HG02840 (cell line): ENCODE measurements at regions not wholly inside any gene's neighbourhood (a gene's known extent, or its start where the extent isn't known, plus 50 kb on each side); places are given as distances from the start of the nearest gene placed in this dataset.

ENCODE experiments used
- ATAC-seq: cut with Tn5 transposase; IDR thresholded peaks from one replicate; pipeline ENCODE4 v1.9.1; 2021; ENCODE audit warnings: mild to moderate bottlenecking, moderate library complexity, moderate number of reproducible peaks; ENCODE audit not compliant: unreplicated experiment, low FRiP score

DNA sequence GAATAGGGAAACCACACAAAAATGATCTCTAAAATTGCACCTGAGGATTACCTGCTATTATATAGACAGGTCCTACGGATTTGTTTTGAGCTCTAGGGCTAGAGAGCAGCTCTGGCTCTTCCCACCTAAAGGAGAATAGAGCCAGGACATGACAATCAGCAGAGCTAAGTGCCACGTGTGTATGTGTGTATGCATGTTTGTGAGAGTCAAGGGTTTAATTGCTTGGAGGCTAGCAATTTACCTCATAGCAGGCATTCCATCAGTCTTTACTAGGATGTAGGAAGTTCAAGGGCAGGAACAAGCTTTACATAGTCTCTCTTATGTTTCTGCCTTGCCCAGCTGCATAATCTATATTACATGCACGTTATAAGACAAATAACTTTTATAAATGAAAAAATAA, 498.2 kb downstream of the NSUN3 start:
- ATAC-seq = no peak

DNA sequence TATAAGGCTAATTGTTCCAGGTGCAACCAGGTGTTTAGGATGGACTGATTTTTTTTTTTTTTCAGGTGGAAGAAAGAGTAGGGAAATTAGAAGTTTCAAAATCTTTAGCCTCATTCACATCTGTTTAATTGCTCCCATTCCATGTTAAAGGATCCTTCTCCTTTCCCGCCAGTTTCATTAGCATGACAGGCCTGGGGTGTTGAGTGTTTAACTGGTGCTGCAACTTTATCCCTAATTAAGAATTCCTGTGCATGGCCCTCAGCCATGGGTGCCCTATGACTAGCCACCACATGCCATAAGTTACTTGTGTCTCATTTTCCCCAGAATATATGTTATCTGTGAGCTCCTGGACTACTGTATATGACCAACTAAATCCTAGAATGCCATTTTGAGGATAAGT, 501.4 kb downstream of the NSUN3 start:
- ATAC-seq = no peak

DNA sequence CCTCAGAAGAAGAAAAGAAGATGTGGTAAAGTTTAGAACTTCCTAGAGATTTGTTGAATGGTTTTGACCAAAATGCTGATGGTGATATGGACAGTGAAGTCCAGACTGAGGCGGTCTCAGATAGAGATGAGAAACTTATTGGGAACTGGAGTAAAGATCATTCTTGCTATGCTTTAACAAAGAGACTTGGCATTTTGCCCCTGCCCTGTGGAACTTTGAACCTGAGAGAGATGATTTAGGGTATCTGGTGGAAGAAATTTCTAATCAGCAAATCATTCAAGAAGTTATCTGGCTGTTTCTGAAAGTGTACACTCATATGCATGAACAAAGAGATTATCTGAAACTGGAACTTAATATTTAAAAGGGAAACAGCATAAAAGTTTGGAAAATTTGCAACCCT, 505.2 kb downstream of the NSUN3 start:
- no peak for ATAC-seq

DNA sequence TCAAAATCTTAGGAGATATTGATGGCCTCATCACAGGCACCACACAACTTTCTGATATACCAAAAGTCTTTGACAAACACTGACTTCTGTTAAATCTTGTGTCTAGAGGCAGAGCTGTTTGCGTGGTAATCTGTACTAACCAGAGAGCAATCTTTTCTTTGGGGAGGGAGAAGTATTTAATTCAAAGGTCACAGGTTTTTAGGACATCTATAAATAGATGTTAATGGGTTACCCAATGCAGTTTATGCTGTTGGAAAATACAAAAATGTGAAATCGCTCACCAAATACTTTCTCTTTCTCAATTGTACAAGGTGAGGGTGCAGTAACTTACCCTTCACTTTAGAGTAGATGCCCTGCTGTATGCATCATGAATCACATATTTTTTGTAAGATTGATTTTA, 510.5 kb downstream of the NSUN3 start:
- no peak for ATAC-seq

DNA sequence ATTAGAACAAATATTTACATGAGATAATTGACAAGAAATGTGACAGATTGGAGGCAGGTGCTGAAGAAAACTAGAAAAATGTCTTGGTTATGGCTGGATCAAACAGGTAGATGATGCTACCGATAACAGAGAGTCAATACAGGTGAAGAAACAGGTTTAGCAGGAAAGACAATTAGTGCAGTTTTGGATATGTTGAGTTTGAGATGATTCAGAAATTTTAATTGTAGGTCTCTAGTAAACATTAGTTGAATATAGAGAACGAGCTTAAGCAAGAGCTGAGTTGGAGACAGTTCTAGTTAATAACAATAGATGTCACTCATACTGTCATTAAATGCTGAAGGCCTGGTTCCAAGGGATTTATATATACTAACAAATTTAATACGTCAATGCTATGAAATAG, 524.4 kb downstream of the NSUN3 start:
- ATAC-seq = no peak

DNA sequence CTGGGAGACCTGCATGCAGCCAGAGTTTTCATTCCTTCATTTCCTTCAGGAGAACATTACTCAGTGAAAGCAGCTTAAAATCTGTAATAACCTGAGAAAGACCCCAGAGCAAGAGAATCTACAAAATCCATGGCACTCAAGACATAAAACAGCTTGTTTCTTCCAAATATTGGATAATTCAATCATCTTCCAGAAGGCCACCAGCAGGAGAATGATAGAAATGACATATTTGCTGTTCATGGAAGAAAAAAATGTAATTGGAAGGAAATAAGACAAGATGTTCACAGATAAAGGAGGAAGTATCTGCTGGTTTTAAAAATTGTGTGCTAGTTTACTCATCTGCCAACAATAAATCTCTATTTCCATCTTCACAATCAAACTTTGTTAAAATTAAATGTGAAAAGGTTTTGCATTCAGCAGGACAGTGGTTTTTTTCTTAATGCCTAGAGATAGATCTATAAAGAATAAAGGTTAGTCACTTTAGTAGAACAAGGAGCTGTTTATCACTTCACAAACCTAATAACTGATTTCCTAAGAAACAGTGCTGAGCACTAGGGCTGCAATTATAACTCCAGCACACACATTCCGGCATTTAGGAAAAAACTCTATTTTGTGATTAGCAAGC, 530.8 kb downstream of the NSUN3 start:
- ATAC-seq = no peak

DNA sequence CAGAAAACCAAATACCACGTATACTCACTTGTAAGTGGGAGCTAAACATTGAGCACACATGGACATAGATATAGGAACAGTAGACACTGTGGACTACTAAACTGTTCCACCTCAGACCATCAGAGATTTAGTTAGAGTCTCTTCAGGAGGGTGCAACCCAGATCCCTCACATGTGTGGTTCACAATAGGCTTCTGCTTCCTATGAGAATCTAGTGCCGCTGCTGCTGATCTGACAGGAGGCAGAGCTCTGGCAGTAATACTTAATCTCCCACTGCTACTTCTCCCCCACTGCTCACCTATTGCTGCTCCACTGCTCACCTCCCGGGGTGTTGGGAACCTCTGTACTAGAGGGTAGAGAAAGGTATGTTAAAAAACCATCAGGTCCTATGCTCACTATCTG, 533.3 kb downstream of the NSUN3 start:
- no peak for ATAC-seq

DNA sequence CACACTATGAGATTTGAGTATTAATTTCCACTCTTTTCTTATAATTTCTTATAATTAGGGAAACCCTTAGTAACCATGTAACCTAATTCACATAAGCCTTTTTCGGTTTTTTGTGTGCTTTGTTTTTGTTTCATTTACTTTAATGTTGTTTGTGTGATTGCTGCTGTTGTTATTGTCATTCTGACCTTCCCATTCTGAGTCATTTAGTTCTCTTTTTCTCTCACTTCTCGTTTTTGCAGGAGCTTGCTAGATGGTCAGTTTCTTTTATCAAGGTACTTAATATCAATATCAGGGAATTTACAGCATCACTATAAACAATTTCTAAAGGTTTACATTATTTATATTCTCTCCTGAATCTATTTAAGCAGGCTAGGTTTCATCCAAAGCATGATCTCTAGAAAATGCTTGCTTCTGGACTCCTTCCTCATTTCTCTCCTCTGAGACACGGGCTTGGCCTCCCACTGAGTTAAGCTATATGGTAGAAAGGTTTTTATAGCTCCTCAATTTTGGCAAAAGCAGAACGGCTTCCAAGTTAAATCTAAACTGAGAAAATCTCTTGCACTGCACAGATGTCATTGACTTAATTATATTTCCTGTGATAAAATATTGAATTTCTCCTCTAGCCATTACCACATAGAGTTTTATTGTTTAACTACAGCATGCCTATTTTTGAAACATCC, 534.2 kb downstream of the NSUN3 start:
- ATAC-seq = no peak

DNA sequence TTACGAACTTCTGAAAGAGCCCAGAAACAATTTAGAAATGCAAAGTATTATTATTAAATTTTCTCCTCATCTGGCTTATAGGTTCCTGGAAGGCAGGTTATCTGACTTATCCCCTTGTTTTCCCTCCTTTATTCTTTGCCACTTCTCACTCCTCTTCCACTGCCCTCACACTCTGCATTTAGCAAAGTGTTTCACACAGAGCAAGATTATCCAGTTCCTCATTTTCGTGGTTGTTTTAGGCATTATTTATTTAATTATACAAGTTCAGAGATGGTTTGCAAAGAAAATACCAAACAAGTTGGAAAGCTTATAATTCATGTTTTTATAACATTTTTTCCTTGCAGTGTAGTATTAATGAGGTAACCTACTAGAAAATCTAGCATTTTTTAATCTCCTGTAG, 544.9 kb downstream of the NSUN3 start:
- ATAC-seq = no peak

DNA sequence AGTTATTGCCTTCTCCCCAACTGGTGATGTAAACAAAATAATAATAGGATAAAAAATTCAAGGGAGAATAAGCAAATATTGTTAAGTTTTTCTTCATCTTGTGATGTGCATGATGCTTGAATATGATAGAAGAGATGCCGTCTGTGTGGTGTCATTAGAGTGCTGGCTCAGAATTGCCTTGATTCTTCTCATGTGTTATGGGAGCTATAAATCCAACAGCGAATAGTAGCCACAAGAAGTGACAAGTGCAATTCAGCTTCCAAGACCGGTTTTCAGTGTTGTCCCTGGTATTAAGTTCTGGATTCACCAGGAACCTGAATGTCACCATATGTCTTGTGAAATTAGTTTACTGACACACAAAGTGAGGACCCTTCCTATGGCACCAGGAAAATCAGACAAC, 547.0 kb downstream of the NSUN3 start:
- no peak for ATAC-seq

DNA sequence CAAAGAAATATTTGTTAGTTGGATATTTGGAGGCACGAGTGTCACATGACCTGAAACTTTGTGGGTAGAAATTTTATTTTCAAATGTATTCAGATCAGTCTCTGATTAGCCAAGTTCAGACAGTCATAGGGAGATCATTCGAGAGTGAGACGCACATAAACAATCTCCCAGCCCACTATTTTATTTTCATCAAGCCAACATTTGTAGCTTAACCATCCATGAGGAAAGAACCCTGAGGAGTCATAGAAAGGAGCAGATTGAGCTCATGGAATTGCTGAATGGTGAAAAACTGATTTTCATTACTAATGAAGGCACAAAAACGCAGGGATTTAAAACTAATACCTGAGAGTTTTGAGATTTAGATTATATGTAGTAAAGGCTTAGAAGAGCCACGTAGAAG, 548.7 kb downstream of the NSUN3 start:
- ATAC-seq = no peak

DNA sequence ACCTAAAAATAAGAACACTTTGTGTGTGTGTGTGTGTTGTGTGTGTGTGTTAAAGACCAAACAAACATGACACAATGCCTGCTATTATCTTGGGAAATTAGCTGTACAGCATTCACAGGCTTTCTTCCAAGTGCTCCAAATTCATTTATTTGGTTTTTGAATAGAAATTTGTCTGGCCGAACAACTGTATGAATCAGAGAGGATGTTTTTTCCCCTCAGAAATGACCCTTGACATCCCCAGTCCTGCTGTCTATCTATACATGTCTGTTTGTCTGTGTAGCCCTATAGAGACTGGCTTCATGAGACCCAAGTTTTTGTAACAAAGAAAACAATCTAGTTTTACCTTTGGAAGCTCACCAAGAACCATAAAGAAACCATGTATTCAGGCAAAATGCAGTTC, 549.8 kb downstream of the NSUN3 start:
- no peak for ATAC-seq

DNA sequence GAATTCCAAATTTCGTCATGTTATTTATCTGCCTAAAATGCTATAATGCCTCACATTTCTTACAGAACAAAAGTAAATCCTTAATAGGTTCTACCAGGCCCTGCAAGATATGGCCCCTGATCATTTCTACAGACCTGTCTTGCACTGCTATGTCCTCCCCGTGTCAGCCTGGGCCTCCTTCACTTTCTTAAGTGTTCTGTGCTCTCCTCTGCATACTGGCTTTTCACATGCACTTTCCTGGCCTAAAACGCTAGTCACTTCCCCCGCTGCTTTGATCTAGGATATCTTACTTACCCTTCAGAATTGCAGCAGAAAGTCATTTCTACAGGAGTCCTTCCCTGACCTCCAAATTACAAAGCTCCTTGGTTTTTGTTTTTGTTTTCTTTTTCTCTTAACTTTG, 551.3 kb downstream of the NSUN3 start:
- no peak for ATAC-seq

DNA sequence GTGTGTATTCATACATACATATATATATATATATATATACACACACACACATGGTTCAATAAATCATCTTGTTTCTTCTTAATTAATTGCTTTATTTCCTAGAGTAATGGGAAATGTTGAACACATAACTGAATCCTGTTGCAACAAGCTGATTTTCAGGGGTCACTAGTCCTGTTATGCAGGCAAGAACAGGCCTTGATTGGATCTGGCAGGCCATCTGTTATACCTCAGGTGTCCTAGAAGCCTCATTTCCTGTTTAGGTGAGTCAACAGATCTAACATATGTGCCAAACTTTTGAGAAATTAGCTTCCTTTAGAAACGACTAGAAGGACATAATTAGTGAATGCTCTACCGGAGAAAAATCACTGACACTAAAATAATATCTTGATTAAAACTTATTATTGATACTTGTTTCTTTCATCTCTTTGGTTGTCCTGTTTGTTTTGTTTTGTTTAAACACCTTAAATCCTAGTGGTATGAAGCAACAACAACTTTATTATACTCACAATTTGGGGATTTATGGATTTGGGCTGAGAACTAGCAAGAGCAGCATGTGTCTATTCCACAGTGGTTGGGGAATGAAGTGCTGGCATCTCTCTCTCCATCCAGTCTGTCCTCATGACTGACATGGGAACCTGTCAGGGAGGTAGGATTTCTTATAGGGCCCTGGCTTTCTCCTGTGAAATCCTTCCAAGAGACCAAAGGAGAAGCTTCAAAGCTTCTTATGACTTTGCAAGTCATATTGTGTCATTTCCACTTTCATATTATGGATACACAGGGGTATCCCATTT, 552.6 kb downstream of the NSUN3 start:
- no peak for ATAC-seq

DNA sequence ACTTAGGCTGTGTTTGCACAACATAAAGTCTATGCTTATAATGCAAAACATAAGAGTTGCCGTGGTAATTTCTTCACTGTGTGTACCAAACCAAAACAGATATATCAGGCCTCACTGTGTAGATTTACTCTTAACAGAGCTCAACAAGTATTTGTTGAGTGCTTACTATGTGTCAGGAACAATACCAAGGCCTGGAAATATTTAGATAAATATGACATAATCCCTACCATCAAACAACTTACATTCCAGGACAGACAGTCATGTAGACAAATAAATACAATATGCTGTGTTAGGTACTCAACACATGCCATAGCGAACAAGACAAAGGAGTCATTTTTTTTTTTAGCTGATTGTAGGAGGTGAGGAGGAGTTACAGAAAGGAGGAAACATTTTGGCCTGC, 554.0 kb downstream of the NSUN3 start:
- ATAC-seq = no peak

DNA sequence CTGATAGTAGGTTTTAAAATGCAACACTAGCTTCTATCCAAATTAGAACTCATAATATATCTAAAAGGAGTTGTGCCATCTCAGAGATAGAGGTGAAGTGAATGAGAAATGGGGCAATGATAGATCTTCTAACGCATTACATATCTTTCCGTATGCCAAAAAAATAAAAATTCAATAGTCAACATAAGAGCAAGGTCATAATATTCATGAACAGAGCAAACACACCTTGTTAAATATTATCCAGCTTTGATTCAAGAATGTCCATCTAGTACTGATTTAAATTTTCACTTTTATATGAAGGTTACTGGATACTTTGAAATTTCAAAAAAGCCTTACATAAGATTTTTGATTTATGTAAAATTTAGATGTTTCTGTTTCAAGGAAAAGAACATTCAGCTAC, 554.5 kb downstream of the NSUN3 start:
- ATAC-seq = no peak

DNA sequence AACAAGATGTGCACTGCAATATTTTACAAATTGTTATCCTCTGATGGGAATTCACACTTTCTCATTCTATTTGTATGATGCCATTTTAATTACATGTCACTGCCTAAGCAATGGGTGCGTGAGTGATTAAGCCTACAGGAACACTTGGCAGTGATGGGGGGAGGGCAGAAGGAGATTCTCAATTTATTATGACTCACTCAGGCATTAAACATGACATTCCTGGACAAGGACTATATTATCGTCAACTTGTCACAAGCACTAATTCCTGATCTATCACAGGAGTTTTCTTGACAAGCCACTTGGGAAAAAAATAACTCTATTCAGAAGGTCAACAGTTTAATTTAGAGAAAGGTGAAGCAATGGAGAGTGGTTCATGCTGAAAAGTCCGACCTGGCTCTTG, 556.8 kb downstream of the NSUN3 start:
- no peak for ATAC-seq

DNA sequence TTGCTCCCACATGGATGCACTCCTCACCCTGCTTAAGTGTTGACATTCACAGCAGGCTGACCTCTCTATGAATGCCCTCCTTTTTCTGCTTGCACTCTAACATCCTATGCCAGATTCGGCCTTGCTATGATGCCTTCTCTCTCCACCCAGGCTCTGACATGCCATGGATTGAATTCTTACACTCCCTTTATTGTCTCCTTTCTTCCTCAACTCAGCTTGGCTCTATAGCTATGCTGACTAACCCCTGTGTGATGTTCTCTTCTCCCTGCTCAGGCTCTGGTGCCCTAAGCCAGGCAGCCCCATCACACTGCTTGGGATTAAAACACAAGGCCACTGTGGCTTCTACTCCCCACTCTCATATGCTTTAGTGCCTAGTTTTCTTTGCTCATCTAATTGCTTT, 563.7 kb downstream of the NSUN3 start:
- ATAC-seq = no peak

DNA sequence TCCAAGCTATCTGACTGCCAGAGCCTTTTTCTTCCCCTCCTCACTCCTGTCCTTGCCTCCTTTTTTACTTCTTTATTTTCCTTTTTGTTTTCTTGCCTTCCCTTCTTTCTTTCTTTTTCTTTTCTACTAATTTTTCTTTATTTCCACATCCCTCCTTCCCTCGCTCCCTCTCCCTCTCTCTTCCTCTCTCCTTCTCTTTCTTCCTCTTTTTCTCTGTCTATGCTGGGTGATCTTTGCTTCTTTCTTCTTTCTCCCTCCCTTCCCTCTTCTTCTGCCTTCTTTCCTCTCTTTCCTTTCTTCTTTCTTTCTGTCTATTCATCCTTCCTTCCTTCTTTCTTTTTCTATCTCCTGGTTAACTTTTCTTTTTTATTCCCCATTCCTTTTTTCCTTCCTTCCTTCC, 564.8 kb downstream of the NSUN3 start:
- no peak for ATAC-seq

DNA sequence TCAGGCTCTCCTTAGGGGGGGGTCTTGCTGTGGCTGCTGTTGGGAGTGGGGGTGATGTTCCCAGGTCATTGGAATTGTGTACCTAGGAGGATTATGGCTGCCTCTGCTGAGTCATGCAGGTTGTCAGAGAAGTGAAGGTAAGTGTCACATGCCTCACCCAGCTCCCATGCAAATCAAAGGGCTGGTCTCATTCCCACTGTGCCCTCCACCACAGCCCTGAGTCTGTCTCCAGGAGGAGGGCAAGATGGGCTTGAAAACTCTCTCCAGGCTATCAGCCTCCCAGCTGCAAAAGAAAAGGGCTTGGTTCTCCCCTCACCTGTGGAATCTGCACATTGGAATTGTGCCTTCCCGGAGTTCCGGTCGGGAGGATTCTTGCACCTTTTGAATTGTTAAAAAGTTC, 580.5 kb downstream of the NSUN3 start:
- ATAC-seq = no peak

DNA sequence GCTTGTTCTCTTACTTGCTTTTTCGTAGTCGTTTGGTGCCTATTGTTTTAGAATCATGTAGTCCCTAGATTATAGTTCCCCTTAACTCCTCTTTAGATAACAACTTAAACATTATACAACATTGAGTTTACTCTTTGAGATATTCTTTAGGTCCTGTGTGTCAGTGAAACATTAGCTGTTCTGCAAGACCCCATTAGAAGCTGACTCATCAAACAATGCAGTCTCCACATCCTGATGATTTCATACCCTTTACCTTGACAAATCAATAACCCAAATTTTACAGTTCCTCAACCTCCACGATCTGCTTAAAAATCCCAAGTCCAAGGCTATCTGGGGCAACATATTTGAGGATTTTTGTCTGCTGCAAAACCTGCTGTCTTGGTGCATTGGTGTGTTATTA, 582.9 kb downstream of the NSUN3 start:
- no peak for ATAC-seq

DNA sequence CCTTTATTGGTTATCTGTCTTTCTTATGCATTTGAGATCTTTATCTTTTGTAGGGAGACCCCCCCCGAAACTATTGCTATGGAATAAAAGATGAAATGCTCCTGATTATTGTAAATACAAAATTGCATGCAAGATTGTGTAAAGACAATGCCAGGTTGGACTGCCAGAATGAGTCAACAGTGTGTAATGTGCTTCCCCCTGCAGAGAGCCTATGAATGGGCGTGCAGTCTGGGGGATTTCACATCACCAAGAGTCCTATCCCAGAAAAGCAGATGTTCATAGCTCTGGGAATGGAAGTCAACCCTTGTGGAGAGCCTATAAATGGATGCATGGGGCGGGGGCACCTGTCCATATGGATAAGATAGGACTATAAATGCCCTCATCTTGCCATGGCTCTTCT, 584.3 kb downstream of the NSUN3 start:
- ATAC-seq = no peak
